Smooth muscle cell (in vitro differentiated cells): ENCODE measurements at regions not wholly inside any gene's neighbourhood (a gene's known extent, or its start where the extent isn't known, plus 50 kb on each side); places are given as distances from the start of the nearest gene placed in this dataset.

Source experiments
- DNase-seq: peaks from one replicate; lab custom pipeline; 2025; ENCODE audit not compliant: unreplicated experiment; lab: John Stamatoyannopoulos, UW
- H2AFZ ChIP-seq: fragments of 200-600 bp; sonication (generic); 2 replicates; pipeline ENCODE4 v1.6.0; 2016; ENCODE audit warnings: antibody characterized with exemption, low read depth, mild to moderate bottlenecking
- H3F3A ChIP-seq: fragments of 200-600 bp; sonication (generic); 2 replicates; pipeline ENCODE4 v1.6.0; 2017; ENCODE audit warnings: antibody characterized with exemption, low read depth
- H3K27ac ChIP-seq: fragments of 200-600 bp; sonication (generic); 2 replicates; pipeline ENCODE4 v1.5.1; 2016; ENCODE audit warnings: low read depth, mild to moderate bottlenecking
- H3K27me3 ChIP-seq: fragments of 200-600 bp; sonication (generic); 2 replicates; pipeline ENCODE4 v1.6.1; 2016; ENCODE audit warnings: low read depth, mild to moderate bottlenecking
- H3K36me3 ChIP-seq: fragments of 200-600 bp; sonication (generic); 2 replicates; pipeline ENCODE4 v1.5.1; 2016; ENCODE audit warnings: low read depth
- H3K4me1 ChIP-seq: fragments of 200-600 bp; sonication (generic); 2 replicates; pipeline ENCODE4 v1.5.1; 2016; ENCODE audit warnings: low read depth
- H3K4me2 ChIP-seq: fragments of 200-600 bp; sonication (generic); 2 replicates; pipeline ENCODE4 v1.6.0; 2016; ENCODE audit warnings: mild to moderate bottlenecking
- H3K4me3 ChIP-seq: fragments of 200-600 bp; sonication (generic); 2 replicates; pipeline ENCODE4 v1.5.1; 2016; ENCODE audit warnings: mild to moderate bottlenecking
- H3K79me2 ChIP-seq: fragments of 200-600 bp; sonication (generic); 2 replicates; pipeline ENCODE4 v1.6.0; 2016; ENCODE audit warnings: low read depth, mild to moderate bottlenecking
- H3K9ac ChIP-seq: fragments of 200-600 bp; sonication (generic); 2 replicates; pipeline ENCODE4 v1.6.0; 2016; ENCODE audit warnings: low read depth
- H3K9me3 ChIP-seq: fragments of 200-600 bp; sonication (generic); replicated peaks from 2 replicates; pipeline ENCODE4 v1.5.1; 2016; ENCODE audit warnings: low read depth
- H4K20me1 ChIP-seq: fragments of 200-600 bp; sonication (generic); 2 replicates; pipeline ENCODE4 v1.6.0; 2016; ENCODE audit warnings: low read depth
- CTCF ChIP-seq: fragments of 200-600 bp; sonication (generic); IDR thresholded peaks from 2 replicates; pipeline ENCODE4 v1.5.1; 2017; ENCODE audit warnings: borderline replicate concordance, mild to moderate bottlenecking, antibody characterized with exemption; ENCODE audit not compliant: insufficient read depth, poor library complexity, severe bottlenecking
- WGBS: methylation state at CpG from one replicate; pipeline ENCODE4 v1.1.7; 2016; ENCODE audit warnings: low lambda C conversion rate; 5-methylcytosine and 5-hydroxymethylcytosine counted together

DNA sequence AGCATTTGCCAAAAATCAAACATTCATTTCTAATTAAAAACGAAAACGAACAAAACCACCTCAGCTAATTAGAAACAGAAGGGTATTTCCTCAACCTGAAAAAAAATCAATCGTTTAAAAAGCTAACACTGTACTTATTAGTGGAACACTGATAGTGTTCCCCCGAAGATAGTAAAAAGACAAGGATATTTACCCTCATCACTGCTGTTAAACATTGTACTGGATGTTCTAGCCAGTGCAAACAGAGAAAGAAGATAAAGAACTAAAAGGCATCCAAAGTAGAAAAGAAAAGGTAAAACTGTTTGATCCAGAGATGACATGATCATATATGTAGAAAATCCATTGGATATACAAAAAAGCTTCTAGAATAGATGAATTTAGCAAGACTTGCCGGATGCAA is 508.3 kb downstream of the DMRTA1 start:
- H3K4me2 ChIP-seq = no peak overlapping the region
- H3K4me3 ChIP-seq = no peak overlapping the region
- no peaks in the 10 kb centered on the region for H3K27me3 ChIP-seq
- H2AFZ ChIP-seq = no peak overlapping the region
- no peaks in the 10 kb centered on the region for H3K36me3 ChIP-seq
- H3K9me3 ChIP-seq = no peaks in the 10 kb centered on the region
- H3F3A ChIP-seq = no peaks in the 10 kb centered on the region
- no peaks in the 10 kb centered on the region for H3K4me1 ChIP-seq
- DNase-seq = no peak
- H3K79me2 ChIP-seq = no peaks in the 10 kb centered on the region
- no peak for TF ChIP-seq CTCF
- H4K20me1 ChIP-seq = no peaks in the 10 kb centered on the region
- H3K9ac ChIP-seq = no peak overlapping the region
- H3K27ac ChIP-seq = no peak overlapping the region
- 97% methylated on average over 5 of the region's 5 CpGs for WGBS

- H3K9ac ChIP-seq = no peak overlapping the region
- no peaks in the 10 kb centered on the region for H3K27me3 ChIP-seq
- TF ChIP-seq CTCF = no peak
- H3K27ac ChIP-seq = no peak overlapping the region
- no peaks in the 10 kb centered on the region for H3K9me3 ChIP-seq
- no peaks in the 10 kb centered on the region for H3F3A ChIP-seq
- no peak overlapping the region for H3K4me3 ChIP-seq
- no peaks in the 10 kb centered on the region for H3K36me3 ChIP-seq
- H4K20me1 ChIP-seq = no peaks in the 10 kb centered on the region
- no peak overlapping the region for H3K4me2 ChIP-seq
- no peak for DNase-seq
- no peaks in the 10 kb centered on the region for H3K79me2 ChIP-seq
- H3K4me1 ChIP-seq = no peaks in the 10 kb centered on the region
- no peak overlapping the region for H2AFZ ChIP-seq
Observed at GRCh38 chr9:22969350-22969979, 522.8 kb downstream of the DMRTA1 start.

- 81% methylated on average over 7 of the region's 7 CpGs for WGBS
- no peaks in the 10 kb centered on the region for H3K27me3 ChIP-seq
- H3K9me3 ChIP-seq = no peaks in the 10 kb centered on the region
- no peak overlapping the region for H3K27ac ChIP-seq
- no peaks in the 10 kb centered on the region for H3F3A ChIP-seq
- no peaks in the 10 kb centered on the region for H3K36me3 ChIP-seq
- no peak overlapping the region for H3K9ac ChIP-seq
- TF ChIP-seq CTCF = no peak
- no peak for DNase-seq
- no peaks in the 10 kb centered on the region for H3K4me1 ChIP-seq
- no peaks in the 10 kb centered on the region for H3K79me2 ChIP-seq
- H4K20me1 ChIP-seq = no peaks in the 10 kb centered on the region
- H2AFZ ChIP-seq = no peak overlapping the region
- no peak overlapping the region for H3K4me3 ChIP-seq
- no peak overlapping the region for H3K4me2 ChIP-seq
Observed at GRCh38 chr9:22970434-22970975, 523.9 kb downstream of the DMRTA1 start.

DNA sequence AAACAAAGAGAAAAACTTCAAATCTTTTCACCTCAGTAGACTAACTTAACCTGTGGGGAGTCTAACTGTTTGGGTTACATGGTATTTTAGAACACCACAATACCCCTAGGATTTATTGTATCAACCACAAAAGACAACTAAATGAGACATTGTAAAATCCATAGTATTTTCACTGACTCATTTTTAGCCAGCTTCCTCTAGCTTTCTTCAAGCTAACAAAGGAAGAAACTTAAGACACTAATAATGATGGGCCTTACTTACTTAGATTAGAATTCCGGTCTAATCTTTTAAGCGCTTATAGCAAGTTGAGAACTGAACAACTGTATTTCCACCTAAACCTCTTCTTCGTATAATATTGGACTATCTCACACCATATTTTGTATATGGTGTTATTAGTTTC is 529.3 kb downstream of the DMRTA1 start:
- Histone ChIP-seq H4K20me1 (no peaks in the 10 kb centered on the region), H3F3A (no peaks in the 10 kb centered on the region), H3K79me2 (no peaks in the 10 kb centered on the region), H3K9ac (no peak overlapping the region), H3K4me1 (peaks cover 9% of the 10 kb centered on the region), H3K9me3 (no peaks in the 10 kb centered on the region), H3K36me3 (no peaks in the 10 kb centered on the region), H3K4me3 (no peak overlapping the region), H3K27ac (no peak overlapping the region), H3K27me3 (no peaks in the 10 kb centered on the region), H3K4me2 (no peak overlapping the region), H2AFZ (no peak overlapping the region)
- WGBS = 60% methylated on average over 3 of the region's 3 CpGs
- no peak for DNase-seq
- no peak for TF ChIP-seq CTCF
